HG03354 (cell line): ENCODE measurements at regions not wholly inside any gene's neighbourhood (a gene's known extent, or its start where the extent isn't known, plus 50 kb on each side); places are given as distances from the start of the nearest gene placed in this dataset.

ENCODE experiments used
- ATAC-seq: cut with Tn5 transposase; IDR thresholded peaks from one replicate; pipeline ENCODE4 v1.9.1; 2021; ENCODE audit warnings: mild to moderate bottlenecking; ENCODE audit not compliant: unreplicated experiment, poor library complexity, severe bottlenecking

- ATAC-seq, result no peak
Observed at GRCh38 chr5:112112346-112112745, 306.7 kb downstream of the EPB41L4A start.

GRCh38 chr5:112109331-112110007, 309.6 kb downstream of the EPB41L4A start:
- no peak for ATAC-seq

- no peak for ATAC-seq
Observed at GRCh38 chr5:112106878-112107277, 312.2 kb downstream of the EPB41L4A start.

GRCh38 chr5:112097768-112098167, 321.3 kb downstream of the EPB41L4A start:
- no peak for ATAC-seq

- no peak for ATAC-seq
Observed at GRCh38 chr5:112087222-112087621, 330.2 kb upstream of the NREP start.

- no peak for ATAC-seq
Observed at GRCh38 chr5:112086740-112087139, 329.7 kb upstream of the NREP start.

GRCh38 chr5:112084149-112084548, 327.2 kb upstream of the NREP start:
- ATAC-seq, result no peak

GRCh38 chr5:112083623-112084022, 326.6 kb upstream of the NREP start:
- ATAC-seq, result no peak

- ATAC-seq, result no peak
Observed at GRCh38 chr5:112077180-112077579, 320.2 kb upstream of the NREP start.

- no peak for ATAC-seq
Observed at GRCh38 chr5:112070022-112070421, 313.0 kb upstream of the NREP start.

GRCh38 chr5:112069329-112069728, 312.3 kb upstream of the NREP start:
- no peak for ATAC-seq

GRCh38 chr5:112068593-112068992, 311.6 kb upstream of the NREP start:
- ATAC-seq, result no peak

GRCh38 chr5:112065781-112066180, 308.8 kb upstream of the NREP start:
- no peak for ATAC-seq

GRCh38 chr5:112064956-112065355, 308.0 kb upstream of the NREP start:
- no peak for ATAC-seq

- ATAC-seq, result no peak
Observed at GRCh38 chr5:112064271-112064701, 307.3 kb upstream of the NREP start.

GRCh38 chr5:112063856-112064255, 306.9 kb upstream of the NREP start:
- no peak for ATAC-seq

- ATAC-seq, result no peak
Observed at GRCh38 chr5:112063191-112063590, 306.2 kb upstream of the NREP start.

GRCh38 chr5:112062181-112062580, 305.2 kb upstream of the NREP start:
- ATAC-seq, result no peak

- no peak for ATAC-seq
Observed at GRCh38 chr5:112061666-112062065, 304.7 kb upstream of the NREP start.

- ATAC-seq, result no peak
Observed at GRCh38 chr5:112059579-112060135, 302.7 kb upstream of the NREP start.

GRCh38 chr5:112049738-112050137, 292.7 kb upstream of the NREP start:
- no peak for ATAC-seq

GRCh38 chr5:112036206-112036605, 279.2 kb upstream of the NREP start:
- no peak for ATAC-seq
